H1 (cell line): ENCODE measurements at regions not wholly inside any gene's neighbourhood (a gene's known extent, or its start where the extent isn't known, plus 50 kb on each side); places are given as distances from the start of the nearest gene placed in this dataset.

ENCODE experiments used
- CTCF ChIA-PET: fragments of 300-600 bp; sonication (Branson Sonifier 250); formaldehyde crosslinking; loops from one replicate; lab custom pipeline; 2021; ENCODE audit not compliant: partially characterized antibody; lab: Charles Lee
- POLR2A ChIA-PET: fragments of 300-600 bp; sonication (Branson Sonifier 250); formaldehyde crosslinking; loops from one replicate; lab custom pipeline; 2021; ENCODE audit warnings: inconsistent platforms; ENCODE audit not compliant: partially characterized antibody; lab: Charles Lee
- DNase-seq, 2 experiments: peaks; one replicate each; pipeline versions ENCODE4 v3.0.0 to v3.0.0-alpha.2; 2010 to 2022; ENCODE audit warnings: low spot score in 2 of 2, low read depth in 1 of 2, mixed read lengths in 1 of 2
- FAIRE-seq: peaks from 2 replicates; lab custom pipeline; 2011; peaks lifted over from hg19 to GRCh38; lab: Jason Lieb, UNC
- H2AFZ ChIP-seq: 2 replicates; pipeline ENCODE4 v1.8.1; 2012; ENCODE audit warnings: low read length, inconsistent platforms
- H2AK5ac ChIP-seq: 2 replicates; pipeline ENCODE4 v1.6.1; 2013; ENCODE audit warnings: low read depth, low read length
- H2BK120ac ChIP-seq: replicated peaks from 2 replicates; pipeline ENCODE3; 2013; ENCODE audit warnings: low read depth, low read length, inconsistent platforms
- H2BK12ac ChIP-seq: 2 replicates; pipeline ENCODE4 v1.6.1; 2013; ENCODE audit warnings: low read depth, low read length
- H2BK15ac ChIP-seq: 2 replicates; pipeline ENCODE4 v1.6.1; 2013; ENCODE audit warnings: low read length
- H2BK20ac ChIP-seq: 2 replicates; pipeline ENCODE4 v1.6.1; 2013; ENCODE audit warnings: low read length
- H2BK5ac ChIP-seq: 2 replicates; pipeline ENCODE4 v1.6.1; 2013; ENCODE audit warnings: low read depth, low read length
- H3K14ac ChIP-seq: 2 replicates; pipeline ENCODE4 v1.6.1; 2013; ENCODE audit warnings: inconsistent platforms; ENCODE audit not compliant: insufficient read length
- H3K18ac ChIP-seq: 2 replicates; pipeline ENCODE4 v1.6.1; 2013; ENCODE audit warnings: low read length; ENCODE audit errors: extremely low read depth
- H3K23ac ChIP-seq: 2 replicates; pipeline ENCODE4 v1.6.1; 2013; ENCODE audit warnings: inconsistent platforms; ENCODE audit not compliant: insufficient read length
- H3K23me2 ChIP-seq: 2 replicates; pipeline ENCODE4 v1.6.1; 2013; ENCODE audit warnings: low read depth, low read length
- H3K27ac ChIP-seq: 2 replicates; pipeline ENCODE4 v1.6.1; 2011; ENCODE audit warnings: low read depth, low read length, inconsistent platforms
- H3K27me3 ChIP-seq, 4 experiments: replicated peaks in 1 of 4; 1 replicate in 1 of 4; 2 replicates in 3 of 4; pipeline versions ENCODE4 v1.6.1 to v1.8.1; 2011 to 2013; ENCODE audit warnings: low read length in 3 of 4, mild to moderate bottlenecking in 3 of 4, inconsistent platforms in 2 of 4, mixed read lengths in 2 of 4, moderate library complexity in 1 of 4; ENCODE audit not compliant: control insufficient read depth in 3 of 4, insufficient read depth in 3 of 4; ENCODE audit errors: extremely low read depth in 1 of 4
- H3K36me3 ChIP-seq, 4 experiments: 2 replicates each; pipeline versions ENCODE4 v1.6.1 to v1.8.1; 2011 to 2013; ENCODE audit warnings: mild to moderate bottlenecking in 4 of 4, low read length in 3 of 4, moderate library complexity in 2 of 4, control low read depth in 1 of 4, inconsistent platforms in 1 of 4; ENCODE audit not compliant: insufficient read depth in 4 of 4, control insufficient read depth in 2 of 4
- H3K4ac ChIP-seq: replicated peaks from 2 replicates; pipeline ENCODE3; 2013; ENCODE audit warnings: low read length, low read depth, mixed read lengths, inconsistent platforms; ENCODE audit not compliant: insufficient read length
- H3K4me1 ChIP-seq, 4 experiments: replicated peaks in 1 of 4; 1 replicate in 1 of 4; 2 replicates in 3 of 4; pipeline versions ENCODE4 v1.6.1 to v1.8.1; 2011 to 2013; ENCODE audit warnings: low read length in 3 of 4, inconsistent platforms in 2 of 4, mixed read lengths in 1 of 4; ENCODE audit not compliant: insufficient read depth in 4 of 4, control insufficient read depth in 3 of 4
- H3K4me2 ChIP-seq, 2 experiments: 2 replicates each; pipeline versions ENCODE4 v1.6.1 to v1.8.1; 2011 to 2013; ENCODE audit warnings: low read depth in 2 of 2, low read length in 2 of 2, control low read depth in 1 of 2, inconsistent platforms in 1 of 2, mild to moderate bottlenecking in 1 of 2; ENCODE audit not compliant: insufficient read depth in 1 of 2
- H3K4me3 ChIP-seq, 4 experiments: fragments of 200-600, 300-600 bp in 1 of 4; sonication (generic), shearing (Covaris generic), sonication (Bioruptor Twin) in 1 of 4; 2 replicates each; pipeline versions ENCODE4 v1.5.1 to v1.8.1; 2011 to 2016; ENCODE audit warnings: low read length in 4 of 4, low read depth in 3 of 4, control low read depth in 2 of 4, inconsistent platforms in 2 of 4, mild to moderate bottlenecking in 2 of 4, mixed read lengths in 1 of 4, moderate library complexity in 1 of 4; ENCODE audit not compliant: insufficient read depth in 2 of 4; ENCODE audit errors: extremely low read depth in 1 of 4
- H3K56ac ChIP-seq: replicated peaks from 2 replicates; pipeline ENCODE3; 2013; ENCODE audit warnings: low read depth, mild to moderate bottlenecking, mixed read lengths, low read length, inconsistent platforms; ENCODE audit not compliant: insufficient read length
- H3K79me1 ChIP-seq: 2 replicates; pipeline ENCODE4 v1.6.1; 2013; ENCODE audit warnings: low read depth, low read length, control low read depth
- H3K79me2 ChIP-seq, 2 experiments: 2 replicates each; pipeline versions ENCODE4 v1.6.1 to v1.8.1; 2012 to 2013; ENCODE audit warnings: low read length in 2 of 2, mild to moderate bottlenecking in 2 of 2, inconsistent platforms in 1 of 2; ENCODE audit not compliant: insufficient read depth in 2 of 2, control insufficient read depth in 1 of 2
- H3K9ac ChIP-seq, 4 experiments: replicated peaks in 1 of 4; 1 replicate in 1 of 4; 2 replicates in 3 of 4; pipeline versions ENCODE4 v1.6.1 to v1.8.1; 2011 to 2013; ENCODE audit warnings: low read depth in 3 of 4, low read length in 3 of 4, control low read depth in 2 of 4, mild to moderate bottlenecking in 2 of 4, moderate library complexity in 2 of 4, inconsistent platforms in 1 of 4; ENCODE audit errors: extremely low read depth in 1 of 4
- H3K9me3 ChIP-seq, 2 experiments: 2 replicates each; pipeline versions ENCODE4 v1.6.1 to v1.8.1; 2012 to 2013; ENCODE audit warnings: mild to moderate bottlenecking in 2 of 2, moderate library complexity in 2 of 2, control low read depth in 1 of 2, inconsistent platforms in 1 of 2, low read depth in 1 of 2, low read length in 1 of 2, mixed read lengths in 1 of 2; ENCODE audit not compliant: insufficient read depth in 2 of 2
- H4K20me1 ChIP-seq, 2 experiments: replicated peaks in 1 of 2; 2 replicates each; pipeline versions ENCODE3 to v1.8.1; 2011 to 2013; ENCODE audit warnings: inconsistent platforms in 2 of 2, low read length in 2 of 2, mild to moderate bottlenecking in 1 of 2; ENCODE audit not compliant: insufficient read depth in 2 of 2, control insufficient read depth in 1 of 2
- H4K5ac ChIP-seq: 2 replicates; pipeline ENCODE4 v1.6.1; 2013; ENCODE audit warnings: low read length, low read depth, mixed read lengths, inconsistent platforms; ENCODE audit not compliant: insufficient read length
- H4K8ac ChIP-seq: 2 replicates; pipeline ENCODE4 v1.8.0; 2013; ENCODE audit warnings: mild to moderate bottlenecking, moderate library complexity, low read length, inconsistent platforms; ENCODE audit not compliant: insufficient read depth; ENCODE audit errors: extremely low read depth
- H4K91ac ChIP-seq: replicated peaks from 2 replicates; pipeline ENCODE3; 2013; ENCODE audit warnings: low read length, mixed read lengths, inconsistent platforms; ENCODE audit not compliant: insufficient read length
- TCF12 ChIP-seq: IDR thresholded peaks from 2 replicates; pipeline ENCODE4 v1.6.1; 2011; ENCODE audit warnings: low read depth, mild to moderate bottlenecking, low read length
- TF ChIP-seq, protein P1 (sequence below): IDR thresholded peaks from 2 replicates; pipeline ENCODE4 v1.6.1; 2012; ENCODE audit warnings: low read length, inconsistent platforms

DNA sequence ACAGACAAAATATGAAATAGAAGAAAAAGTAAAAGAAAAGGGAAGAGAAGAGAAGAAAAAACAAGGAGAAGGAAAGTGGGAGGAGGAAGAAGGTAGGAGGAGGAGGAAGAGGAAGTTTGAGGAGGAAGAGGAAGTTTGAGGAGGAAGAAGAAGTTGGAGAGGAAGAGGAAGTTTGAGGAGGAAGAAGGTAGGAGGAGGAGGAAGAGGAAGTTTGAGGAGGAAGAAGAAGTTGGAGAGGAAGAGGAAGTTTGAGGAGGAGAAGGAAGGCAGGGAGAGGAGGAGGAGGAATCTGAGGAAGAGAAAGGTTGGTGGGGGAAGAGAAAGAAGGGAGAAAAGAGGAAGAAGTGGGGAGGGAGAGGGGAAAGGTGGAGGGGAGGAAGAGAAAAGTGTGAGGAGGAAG, 169.2 kb upstream of the RORA start:
- no peak overlapping the region for H4K8ac ChIP-seq
- no peak overlapping the region for H3K4me2 ChIP-seq
- H3K36me3 ChIP-seq, result no peaks in the 10 kb centered on the region
- no peak overlapping the region for H3K4me3 ChIP-seq
- no peak overlapping the region for H2AK5ac ChIP-seq
- CTCF ChIA-PET, result no interaction called here
- no peak overlapping the region for H3K23ac ChIP-seq
- no peaks in the 10 kb centered on the region for H3K9me3 ChIP-seq
- H3K4me1 ChIP-seq, result no peaks in the 10 kb centered on the region
- H2AFZ ChIP-seq, result no peak overlapping the region
- H3K79me1 ChIP-seq, result no peaks in the 10 kb centered on the region
- DNase-seq (no peak), FAIRE-seq (no peak)
- no peaks in the 10 kb centered on the region for H3K23me2 ChIP-seq
- H2BK20ac ChIP-seq, result no peak overlapping the region
- TF ChIP-seq, protein P1, sequence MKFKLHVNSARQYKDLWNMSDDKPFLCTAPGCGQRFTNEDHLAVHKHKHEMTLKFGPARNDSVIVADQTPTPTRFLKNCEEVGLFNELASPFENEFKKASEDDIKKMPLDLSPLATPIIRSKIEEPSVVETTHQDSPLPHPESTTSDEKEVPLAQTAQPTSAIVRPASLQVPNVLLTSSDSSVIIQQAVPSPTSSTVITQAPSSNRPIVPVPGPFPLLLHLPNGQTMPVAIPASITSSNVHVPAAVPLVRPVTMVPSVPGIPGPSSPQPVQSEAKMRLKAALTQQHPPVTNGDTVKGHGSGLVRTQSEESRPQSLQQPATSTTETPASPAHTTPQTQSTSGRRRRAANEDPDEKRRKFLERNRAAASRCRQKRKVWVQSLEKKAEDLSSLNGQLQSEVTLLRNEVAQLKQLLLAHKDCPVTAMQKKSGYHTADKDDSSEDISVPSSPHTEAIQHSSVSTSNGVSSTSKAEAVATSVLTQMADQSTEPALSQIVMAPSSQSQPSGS, result no peak
- TF ChIP-seq TCF12, result no peak
- TF ChIP-seq, all 59 proteins: peak for 0
- Histone ChIP-seq H4K5ac (no peak overlapping the region), H3K14ac (no peak overlapping the region), H3K27me3 (peaks cover 0 to 1% (median 0%) of the 10 kb centered on the region in 4 experiments; a peak in 1 of 7 replicates), H2BK15ac (no peak overlapping the region), H3K9ac (no peak overlapping the region), H2BK5ac (no peak overlapping the region), H3K27ac (no peak overlapping the region), H3K56ac (no peak overlapping the region), H3K4ac (no peak overlapping the region), H4K91ac (no peak overlapping the region), H3K79me2 (no peaks in the 10 kb centered on the region), H3K18ac (no peak overlapping the region), H2BK12ac (no peak overlapping the region), H2BK120ac (no peak overlapping the region), H4K20me1 (no peaks in the 10 kb centered on the region)
- POLR2A ChIA-PET, result no interaction called here
